Jurkat, Clone E6-1 (cell line): ENCODE measurements at regions not wholly inside any gene's neighbourhood (a gene's known extent, or its start where the extent isn't known, plus 50 kb on each side); places are given as distances from the start of the nearest gene placed in this dataset.

Experiments
- DNase-seq: peaks from one replicate; pipeline ENCODE4 v3.0.0-alpha.2; 2011; ENCODE audit warnings: low read depth, low spot score
- H3K4me3 ChIP-seq: 2 replicates; pipeline ENCODE4 v1.5.1; 2011; ENCODE audit warnings: mild to moderate bottlenecking, low read length, control low read depth, moderate library complexity

DNA sequence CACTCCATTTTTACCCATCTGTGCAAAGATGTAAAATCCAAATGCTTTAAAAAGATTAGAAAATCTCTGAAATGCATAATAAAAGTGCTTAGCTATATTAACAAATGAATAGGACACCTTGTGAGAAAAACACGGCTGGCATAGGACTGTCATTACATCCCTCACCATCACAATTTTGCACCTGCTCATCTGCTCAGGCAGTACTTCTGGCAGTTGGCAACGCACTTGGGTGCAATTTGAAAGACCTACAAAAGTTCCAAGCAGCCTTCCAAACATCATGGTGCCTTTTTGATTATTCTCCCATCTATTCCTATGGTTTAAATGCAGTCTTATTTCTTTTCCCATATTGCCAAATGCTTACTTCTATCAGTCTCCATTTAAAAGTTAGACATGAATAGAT is 501.8 kb downstream of the ENC1 start:
- H3K4me3 ChIP-seq: no peak overlapping the region
- no peak for DNase-seq

DNA sequence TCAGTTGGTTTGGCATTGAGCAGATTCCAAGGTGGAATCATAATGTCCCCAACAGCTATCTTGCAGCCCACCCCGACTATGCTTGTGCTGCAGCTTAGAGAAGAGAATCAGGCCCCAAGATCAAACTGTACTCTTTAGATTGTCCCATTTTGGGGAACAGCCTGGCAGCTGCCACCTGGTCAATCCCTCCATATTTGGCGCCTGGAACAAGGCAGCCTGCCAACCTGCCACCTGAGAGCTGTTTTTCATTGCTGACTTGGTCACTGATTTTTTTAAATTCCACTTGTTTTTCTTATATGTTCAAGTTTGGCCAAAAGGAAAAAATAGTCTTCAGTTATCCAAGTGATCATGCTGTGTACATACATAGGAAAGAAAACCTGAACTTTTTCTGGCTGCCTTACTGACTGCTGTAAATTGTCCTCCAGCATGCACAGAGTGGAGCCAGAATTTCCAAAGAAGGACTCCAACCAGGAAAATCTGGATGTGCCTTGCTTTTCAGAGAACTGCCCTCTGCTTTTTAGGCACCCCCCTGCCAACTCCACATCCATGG is 504.2 kb downstream of the ENC1 start:
- DNase-seq: no peak
- no peak overlapping the region for H3K4me3 ChIP-seq

DNA sequence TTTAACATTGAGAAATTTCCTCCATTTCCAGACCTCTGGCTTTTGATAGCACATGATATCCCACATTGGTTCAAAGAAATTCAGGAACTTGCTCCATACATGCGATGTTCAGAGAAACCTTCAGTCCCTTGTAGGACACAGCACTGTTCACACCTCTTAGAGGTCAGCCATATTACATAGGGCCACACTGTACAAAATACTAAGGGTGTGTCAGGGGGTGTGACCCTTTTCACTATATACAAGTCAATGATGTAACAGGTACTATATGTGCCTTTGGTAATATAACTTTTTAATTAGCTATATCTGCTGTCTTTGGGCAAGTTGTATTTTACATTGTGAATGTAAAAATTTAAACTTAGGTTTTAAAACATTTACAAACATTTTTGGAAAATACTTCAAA is 505.5 kb downstream of the ENC1 start:
- H3K4me3 ChIP-seq: no peak overlapping the region
- no peak for DNase-seq

DNA sequence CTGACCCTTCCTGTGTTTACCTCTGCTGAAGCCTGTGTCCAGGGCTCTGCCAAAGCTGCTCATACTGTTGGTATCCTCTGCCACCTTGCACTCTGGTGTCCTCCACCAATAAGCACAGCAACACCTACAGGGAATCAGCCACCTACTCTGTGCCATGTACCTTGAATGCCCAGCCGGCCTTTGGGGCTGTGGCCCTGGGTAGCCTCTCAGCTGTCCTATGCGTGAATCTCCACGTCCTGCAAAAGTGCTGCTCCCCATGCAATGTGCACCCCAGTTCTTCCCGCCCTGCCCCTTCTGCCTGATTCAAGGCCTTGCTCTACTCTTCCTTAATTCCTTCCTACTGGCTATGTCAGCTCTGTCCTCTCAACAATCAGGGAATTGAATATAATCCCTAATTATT is 506.5 kb downstream of the ARHGEF28 start:
- DNase-seq: no peak
- no peak overlapping the region for H3K4me3 ChIP-seq

DNA sequence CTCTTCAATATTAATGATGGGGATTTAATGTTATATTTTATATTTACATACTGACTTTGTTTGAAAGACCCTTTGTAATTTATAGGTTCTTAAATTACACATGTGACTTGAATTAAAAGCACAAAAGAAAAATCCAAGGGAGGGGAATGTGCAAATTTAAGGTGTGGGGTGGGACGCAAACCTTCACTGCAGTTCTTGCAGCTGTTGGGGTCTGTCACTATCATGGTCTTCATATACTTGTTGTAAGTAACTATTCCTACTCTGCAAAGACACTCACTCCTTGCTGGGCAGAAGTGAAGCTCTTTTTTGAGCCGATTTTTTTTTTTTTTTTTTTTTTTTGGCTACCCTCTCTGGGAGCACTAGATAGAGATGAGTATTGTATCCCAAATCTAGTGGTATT is 505.3 kb downstream of the ARHGEF28 start:
- no peak overlapping the region for H3K4me3 ChIP-seq
- DNase-seq: no peak

GRCh38 chr5:74130155-74130897 is 504.3 kb downstream of the ARHGEF28 start:
- no peak overlapping the region for H3K4me3 ChIP-seq
- no peak for DNase-seq

DNA sequence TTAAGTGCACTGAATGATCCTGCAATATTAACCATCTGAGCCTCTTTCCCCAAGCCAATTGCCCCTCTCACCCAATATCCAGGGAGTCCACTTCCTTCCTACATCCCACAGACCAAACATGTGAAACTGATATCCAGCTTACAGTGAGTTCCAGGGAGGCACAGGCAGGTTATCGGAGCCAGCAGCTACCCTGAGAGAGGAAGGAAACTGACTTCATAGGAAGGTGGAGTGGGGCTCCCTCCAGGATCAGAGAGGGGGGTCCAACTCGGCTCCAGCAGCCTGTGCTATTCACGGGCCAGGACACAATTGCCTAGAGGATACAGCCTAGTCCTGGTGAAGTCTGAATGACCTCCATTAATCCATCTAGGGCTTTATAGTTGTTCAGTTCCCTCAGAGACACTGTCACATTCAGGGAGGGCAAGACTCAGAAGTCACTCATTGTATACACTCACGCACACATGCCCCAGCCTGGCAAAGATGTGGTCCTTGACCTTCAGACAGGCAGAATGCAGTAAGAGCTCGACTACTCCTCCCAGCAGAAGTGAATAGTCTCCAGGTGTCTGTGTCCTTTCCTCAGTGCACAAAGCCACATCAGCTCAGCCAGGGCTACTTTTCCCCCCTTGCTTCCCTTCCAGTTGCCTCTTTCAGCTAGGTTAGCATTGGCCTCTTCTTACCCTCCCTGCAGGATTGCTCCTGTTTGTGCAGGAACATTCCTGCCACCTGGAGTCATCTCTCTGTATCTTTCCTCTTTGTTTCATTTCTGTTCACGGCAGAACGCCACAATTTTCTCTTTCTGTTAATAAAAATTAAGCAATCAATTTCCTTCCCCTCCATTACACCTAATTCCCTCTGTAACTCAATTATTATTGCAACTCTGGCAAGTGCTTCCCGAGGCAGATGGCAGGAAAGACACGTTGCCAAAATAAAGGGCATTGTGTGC is 501.7 kb downstream of the ARHGEF28 start:
- DNase-seq: no peak
- no peak overlapping the region for H3K4me3 ChIP-seq

GRCh38 chr5:74126294-74126693 is 500.3 kb downstream of the ARHGEF28 start:
- H3K4me3 ChIP-seq: no peak overlapping the region
- no peak for DNase-seq

GRCh38 chr5:74124826-74125225 is 498.8 kb downstream of the ARHGEF28 start:
- DNase-seq: no peak
- no peak overlapping the region for H3K4me3 ChIP-seq

GRCh38 chr5:74123929-74124328 is 497.9 kb downstream of the ARHGEF28 start:
- no peak for DNase-seq
- H3K4me3 ChIP-seq: no peak overlapping the region

DNA sequence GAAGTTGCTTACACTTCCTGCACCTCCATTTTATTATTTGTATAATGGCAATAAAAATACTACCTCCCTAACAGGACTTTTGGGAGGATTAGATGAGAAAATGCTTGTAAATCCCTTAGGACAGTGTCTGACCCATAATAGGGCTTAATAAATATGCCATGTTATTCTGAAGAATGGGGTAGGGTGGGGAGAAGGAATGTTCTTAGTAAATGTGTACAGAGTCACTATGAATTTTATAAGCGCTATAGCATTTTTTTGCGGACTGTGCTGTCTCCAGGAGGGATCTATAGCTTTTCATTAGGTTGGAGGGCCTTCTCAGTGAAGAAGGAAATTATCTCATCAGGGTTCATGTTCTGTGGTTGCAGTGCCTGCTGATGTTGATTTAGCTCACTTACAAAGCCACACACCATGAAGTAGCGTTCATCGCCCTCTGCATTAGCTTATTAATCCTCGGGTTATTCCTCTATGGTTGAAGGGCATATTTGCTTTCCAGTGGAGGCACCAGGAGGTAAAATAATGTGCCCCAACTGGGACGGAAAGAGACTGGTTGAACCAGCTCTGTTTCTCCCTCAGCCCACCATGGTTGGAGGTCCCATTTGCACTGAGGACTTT is 497.1 kb downstream of the ARHGEF28 start:
- DNase-seq: no peak

GRCh38 chr5:74122175-74122574 is 496.2 kb downstream of the ARHGEF28 start:
- no peak overlapping the region for H3K4me3 ChIP-seq
- DNase-seq: no peak

More for the DNA sequence above, 497.1 kb downstream of the ARHGEF28 start:
- no peak overlapping the region for H3K4me3 ChIP-seq

GRCh38 chr5:74120585-74120984 is 494.6 kb downstream of the ARHGEF28 start:
- H3K4me3 ChIP-seq: no peak overlapping the region
- no peak for DNase-seq

DNA sequence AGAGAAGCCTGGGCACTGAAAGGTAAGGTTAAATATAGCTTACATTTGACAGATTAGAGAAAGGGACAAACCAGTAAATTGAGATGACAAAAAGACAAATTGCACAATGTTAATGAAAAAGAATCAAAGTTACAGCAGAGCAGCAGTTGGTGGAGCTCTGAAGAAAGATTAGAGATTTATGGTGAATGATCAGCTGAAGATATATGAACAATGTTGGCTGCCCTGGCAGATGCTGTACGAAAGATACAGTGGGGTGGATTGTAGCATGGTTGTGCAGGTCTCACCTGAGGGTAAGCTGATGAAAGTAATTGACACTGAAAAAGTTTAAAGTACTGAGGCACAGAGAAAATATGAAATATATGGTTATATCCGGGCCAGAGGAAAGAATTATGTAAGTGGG is 492.1 kb downstream of the ARHGEF28 start:
- no peak overlapping the region for H3K4me3 ChIP-seq
- DNase-seq: no peak

GRCh38 chr5:74116984-74117383 is 491.0 kb downstream of the ARHGEF28 start:
- no peak overlapping the region for H3K4me3 ChIP-seq
- DNase-seq: no peak

DNA sequence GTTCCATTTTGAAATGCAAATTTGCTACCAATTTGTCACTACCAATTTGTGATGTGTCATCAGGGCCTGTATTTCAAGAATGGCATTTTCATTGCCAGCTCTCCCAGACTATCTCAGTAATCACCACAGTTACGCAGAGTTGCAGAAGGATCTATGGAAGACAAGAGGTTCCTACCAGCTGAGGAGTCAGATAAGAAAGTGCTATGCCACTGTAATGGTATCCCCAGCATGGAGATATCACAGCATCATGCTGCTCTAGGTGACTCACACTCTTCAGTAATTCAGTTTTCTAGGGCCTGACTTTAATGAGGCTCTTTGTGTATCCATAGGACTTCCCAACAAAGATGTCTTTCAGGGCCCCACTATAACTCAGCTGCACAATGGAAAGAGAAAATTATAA is 490.3 kb downstream of the ARHGEF28 start:
- no peak for DNase-seq
- H3K4me3 ChIP-seq: no peak overlapping the region

DNA sequence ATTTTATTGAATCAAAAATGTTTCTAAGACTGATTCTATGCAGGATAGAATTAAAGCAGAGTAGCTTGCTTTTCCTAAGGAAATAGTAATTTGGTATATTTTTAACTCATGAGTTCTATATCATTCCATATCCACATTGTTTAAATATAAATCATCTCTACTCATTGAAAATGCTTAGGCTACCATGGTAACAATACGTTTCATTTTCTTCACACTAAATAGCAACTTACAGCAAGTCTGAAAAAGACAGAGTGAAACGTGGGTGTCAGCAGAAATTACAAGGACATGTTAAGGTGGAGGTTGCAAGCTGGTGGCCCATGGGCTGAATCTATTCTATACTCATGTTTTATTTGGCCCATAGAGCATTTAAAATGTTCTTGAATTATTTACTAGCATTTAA is 487.9 kb downstream of the ARHGEF28 start:
- H3K4me3 ChIP-seq: no peak overlapping the region
- no peak for DNase-seq

DNA sequence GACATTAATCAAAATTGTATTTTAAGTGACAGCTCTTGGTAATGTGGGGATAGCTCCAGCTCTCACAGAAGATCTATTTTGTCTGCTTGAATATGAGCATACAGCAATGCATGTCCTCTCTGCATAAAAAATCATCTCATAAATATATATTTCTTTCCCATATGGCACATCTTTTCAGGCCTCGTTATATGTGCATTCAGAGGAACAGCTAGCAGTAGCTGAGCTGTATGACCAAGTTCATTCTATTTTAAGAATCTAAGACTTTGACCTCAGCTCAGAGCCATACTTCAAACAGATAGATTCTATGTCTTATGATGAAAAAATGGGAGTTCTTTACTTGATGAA is 487.2 kb downstream of the ARHGEF28 start:
- H3K4me3 ChIP-seq: no peak overlapping the region
- DNase-seq: no peak

GRCh38 chr5:74112372-74113195 is 486.6 kb downstream of the ARHGEF28 start:
- no peak overlapping the region for H3K4me3 ChIP-seq
- no peak for DNase-seq
